Activated T-cell treated with anti-CD3 and anti-CD28 coated beads, Interleukin-2, amount 50 U/mL, for 1 hour (primary cell): ENCODE measurements at regions not wholly inside any gene's neighbourhood (a gene's known extent, or its start where the extent isn't known, plus 50 kb on each side); places are given as distances from the start of the nearest gene placed in this dataset.

Source experiments
- DNase-seq: peaks from one replicate; pipeline ENCODE4 v3.0.0-alpha.2; 2020

GRCh38 chr2:183214680-183215079 is 90.4 kb downstream of the NUP35 start:
- no peak for DNase-seq

GRCh38 chr2:183215917-183216316 is 91.7 kb downstream of the NUP35 start:
- no peak for DNase-seq

GRCh38 chr2:183219888-183220287 is 95.6 kb downstream of the NUP35 start:
- no peak for DNase-seq

GRCh38 chr2:183222751-183223150 is 98.5 kb downstream of the NUP35 start:
- DNase-seq = no peak

GRCh38 chr2:183224948-183225347 is 100.7 kb downstream of the NUP35 start:
- no peak for DNase-seq

GRCh38 chr2:183227176-183227575 is 102.9 kb downstream of the NUP35 start:
- DNase-seq = no peak

- no peak for DNase-seq
Measured at GRCh38 chr2:183229386-183229785, 105.1 kb downstream of the NUP35 start.

- no peak for DNase-seq
Measured at GRCh38 chr2:183232161-183232865, 108.1 kb downstream of the NUP35 start.

- no peak for DNase-seq
Measured at GRCh38 chr2:183242937-183243336, 118.7 kb downstream of the NUP35 start.

GRCh38 chr2:183243758-183244157 is 119.5 kb downstream of the NUP35 start:
- no peak for DNase-seq

GRCh38 chr2:183244300-183244844 is 120.1 kb downstream of the NUP35 start:
- no peak for DNase-seq

- no peak for DNase-seq
Measured at GRCh38 chr2:183248866-183249567, 124.8 kb downstream of the NUP35 start.

- no peak for DNase-seq
Measured at GRCh38 chr2:183250061-183250460, 125.8 kb downstream of the NUP35 start.

GRCh38 chr2:183250472-183250871 is 126.2 kb downstream of the NUP35 start:
- DNase-seq = no peak

- no peak for DNase-seq
Measured at GRCh38 chr2:183253441-183254130, 129.3 kb downstream of the NUP35 start.

GRCh38 chr2:183255411-183255810 is 131.2 kb downstream of the NUP35 start:
- no peak for DNase-seq

- no peak for DNase-seq
Measured at GRCh38 chr2:183259921-183260320, 135.7 kb downstream of the NUP35 start.

- no peak for DNase-seq
Measured at GRCh38 chr2:183260527-183260926, 136.3 kb downstream of the NUP35 start.

GRCh38 chr2:183264890-183265535 is 140.8 kb downstream of the NUP35 start:
- DNase-seq = no peak

- DNase-seq = no peak
Measured at GRCh38 chr2:183267148-183267827, 143.0 kb downstream of the NUP35 start.

- DNase-seq = no peak
Measured at GRCh38 chr2:183269956-183270355, 145.7 kb downstream of the NUP35 start.

GRCh38 chr2:183283209-183283608 is 159.0 kb downstream of the NUP35 start:
- no peak for DNase-seq

- no peak for DNase-seq
Measured at GRCh38 chr2:183284606-183285005, 160.4 kb downstream of the NUP35 start.
